Hepatocyte (in vitro differentiated cells): ENCODE measurements at regions not wholly inside any gene's neighbourhood (a gene's known extent, or its start where the extent isn't known, plus 50 kb on each side); places are given as distances from the start of the nearest gene placed in this dataset.

Source experiments
- DNase-seq: peaks from one replicate; pipeline ENCODE4 v3.0.0-alpha.2; 2016; ENCODE audit warnings: low spot score
- H2AFZ ChIP-seq: fragments of 200-600 bp; sonication (generic); 2 replicates; pipeline ENCODE4 v1.6.0; 2016; ENCODE audit warnings: antibody characterized with exemption, mild to moderate bottlenecking
- H3K27ac ChIP-seq: fragments of 200-600 bp; sonication (generic); 2 replicates; pipeline ENCODE4 v1.5.1; 2016; ENCODE audit warnings: mild to moderate bottlenecking
- H3K27me3 ChIP-seq: fragments of 200-600 bp; sonication (generic); 2 replicates; pipeline ENCODE4 v1.6.1; 2016
- H3K36me3 ChIP-seq: fragments of 200-600 bp; sonication (generic); replicated peaks from 2 replicates; pipeline ENCODE4 v1.5.1; 2016; ENCODE audit warnings: low read depth; ENCODE audit not compliant: insufficient read depth
- H3K4me1 ChIP-seq: fragments of 200-600 bp; sonication (generic); 2 replicates; pipeline ENCODE4 v1.5.1; 2016; ENCODE audit warnings: mild to moderate bottlenecking, moderate library complexity; ENCODE audit not compliant: insufficient read depth
- H3K4me2 ChIP-seq: fragments of 200-600 bp; sonication (generic); 2 replicates; pipeline ENCODE4 v1.6.0; 2016
- H3K4me3 ChIP-seq: fragments of 200-600 bp; sonication (generic); 2 replicates; pipeline ENCODE4 v1.5.1; 2016; ENCODE audit warnings: mild to moderate bottlenecking
- H3K79me2 ChIP-seq: fragments of 200-600 bp; sonication (generic); 2 replicates; pipeline ENCODE4 v1.6.0; 2017; ENCODE audit warnings: mild to moderate bottlenecking
- H3K9me2 ChIP-seq: fragments of 200-600 bp; sonication (generic); replicated peaks from 2 replicates; pipeline ENCODE4 v1.6.0; 2017; ENCODE audit warnings: mild to moderate bottlenecking; ENCODE audit not compliant: insufficient read depth
- H3K9me3 ChIP-seq: fragments of 200-600 bp; sonication (generic); 2 replicates; pipeline ENCODE4 v1.5.1; 2016; ENCODE audit warnings: low read depth, mild to moderate bottlenecking
- H4K20me1 ChIP-seq: fragments of 200-600 bp; sonication (generic); 2 replicates; pipeline ENCODE4 v1.6.0; 2016; ENCODE audit warnings: mild to moderate bottlenecking; ENCODE audit not compliant: insufficient read depth, poor library complexity, severe bottlenecking
- CTCF ChIP-seq: fragments of 200-600 bp; sonication (generic); IDR thresholded peaks from 2 replicates; pipeline ENCODE4 v1.5.1; 2016; ENCODE audit warnings: antibody characterized with exemption, mild to moderate bottlenecking; ENCODE audit not compliant: poor library complexity
- EZH2 ChIP-seq: fragments of 200-600 bp; sonication (generic); IDR thresholded peaks from 2 replicates; pipeline ENCODE4 v1.6.1; 2016; ENCODE audit warnings: antibody characterized with exemption, mild to moderate bottlenecking, borderline replicate concordance
- EZH2phosphoT487 ChIP-seq: fragments of 200-600 bp; sonication (generic); IDR thresholded peaks from one replicate; pipeline ENCODE4 v1.6.1; 2018; ENCODE audit warnings: antibody characterized with exemption, mild to moderate bottlenecking, low read depth, moderate library complexity; ENCODE audit not compliant: unreplicated experiment, severe bottlenecking

DNA sequence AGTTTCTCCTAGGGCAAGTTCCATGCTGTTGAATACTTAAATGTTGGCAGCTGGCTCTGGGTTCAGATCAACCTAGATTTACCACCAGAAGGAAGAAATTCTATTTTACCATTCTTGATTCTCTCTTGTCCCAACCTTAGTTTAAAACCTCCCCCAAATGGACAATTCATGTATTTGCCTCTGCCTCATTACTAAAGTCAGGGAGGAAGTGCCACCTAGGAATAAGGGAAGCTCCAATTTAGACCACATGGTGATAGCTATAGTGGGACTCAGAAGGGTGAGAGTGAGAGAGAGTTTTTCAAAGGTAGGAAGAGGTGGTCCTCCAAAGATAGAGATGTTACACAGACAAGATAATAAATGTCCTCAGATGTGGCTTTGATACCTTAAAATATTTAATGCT, 53.4 kb upstream of the PAM start:
- H3K27me3 ChIP-seq, result no peaks in the 10 kb centered on the region
- no peaks in the 10 kb centered on the region for H3K9me3 ChIP-seq
- no peak overlapping the region for H3K27ac ChIP-seq
- H2AFZ ChIP-seq, result no peak overlapping the region
- H4K20me1 ChIP-seq, result no peaks in the 10 kb centered on the region
- H3K9me2 ChIP-seq, result no peaks in the 10 kb centered on the region
- H3K4me3 ChIP-seq, result no peak overlapping the region
- no peaks in the 10 kb centered on the region for H3K4me1 ChIP-seq
- H3K36me3 ChIP-seq, result no peaks in the 10 kb centered on the region
- no peak for DNase-seq
- H3K79me2 ChIP-seq, result no peaks in the 10 kb centered on the region
- no peak overlapping the region for H3K4me2 ChIP-seq
- TF ChIP-seq EZH2, result no peak
- TF ChIP-seq CTCF, result no peak
- no peak for TF ChIP-seq EZH2phosphoT487
